Omental fat pad (tissue), 3 donors: ENCODE measurements at regions not wholly inside any gene's neighbourhood (a gene's known extent, or its start where the extent isn't known, plus 50 kb on each side); places are given as distances from the start of the nearest gene placed in this dataset.

Experiments
- ATAC-seq: fragments of 150-250 bp; one replicate; pipeline ENCODE4 v1.9.1; 2016; ENCODE audit warnings: mild to moderate bottlenecking, moderate library complexity; ENCODE audit not compliant: low FRiP score
- DNase-seq: peaks from one replicate; pipeline ENCODE4 v3.0.0-alpha.2; 2019; ENCODE audit warnings: low spot score
- TF ChIP-seq, protein P1 (sequence below), 3 donors: fragments of 450-650 bp; IDR thresholded peaks; one replicate each; pipeline ENCODE4 v1.5.1; 2016 to 2017; ENCODE audit warnings: antibody characterized with exemption in 3 of 3, mild to moderate bottlenecking in 3 of 3, moderate library complexity in 2 of 3

DNA sequence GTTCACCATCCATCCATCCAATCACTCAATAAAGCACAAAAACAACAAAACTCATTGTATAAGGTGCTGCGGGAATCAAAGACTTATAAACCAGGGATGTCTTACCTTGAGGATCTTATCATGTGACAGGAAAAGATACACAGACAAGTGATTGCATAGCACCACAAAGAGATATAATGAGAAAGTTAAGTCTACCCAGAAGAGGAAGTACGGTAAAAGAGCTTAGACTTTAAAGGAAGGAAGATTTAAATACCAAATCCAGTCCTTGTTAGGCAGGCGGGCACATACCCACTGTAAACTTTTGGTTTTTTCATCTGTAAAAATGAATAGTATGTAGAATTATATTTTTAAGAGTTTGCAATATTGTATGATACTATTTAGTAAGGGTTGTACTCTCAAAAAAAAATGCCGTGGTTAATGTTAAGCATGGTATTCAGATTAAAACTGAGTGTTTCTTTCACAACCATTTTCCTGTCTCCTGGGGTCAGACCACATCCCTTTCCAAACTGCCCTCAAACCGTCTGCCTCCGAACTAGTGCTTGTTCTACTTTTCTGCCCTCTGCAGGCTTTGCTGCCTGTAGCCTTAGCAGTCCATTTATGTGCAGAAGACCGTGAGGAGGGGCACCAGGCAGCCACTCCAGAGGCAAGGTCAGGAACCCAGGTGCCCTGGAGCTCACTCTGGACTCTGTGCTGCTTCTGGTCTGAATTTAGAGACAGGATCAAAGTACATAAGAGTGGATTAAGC lies 179.5 kb upstream of the SYNDIG1 start:
- no peak for ATAC-seq
- DNase-seq = no peak
- TF ChIP-seq, protein P1, sequence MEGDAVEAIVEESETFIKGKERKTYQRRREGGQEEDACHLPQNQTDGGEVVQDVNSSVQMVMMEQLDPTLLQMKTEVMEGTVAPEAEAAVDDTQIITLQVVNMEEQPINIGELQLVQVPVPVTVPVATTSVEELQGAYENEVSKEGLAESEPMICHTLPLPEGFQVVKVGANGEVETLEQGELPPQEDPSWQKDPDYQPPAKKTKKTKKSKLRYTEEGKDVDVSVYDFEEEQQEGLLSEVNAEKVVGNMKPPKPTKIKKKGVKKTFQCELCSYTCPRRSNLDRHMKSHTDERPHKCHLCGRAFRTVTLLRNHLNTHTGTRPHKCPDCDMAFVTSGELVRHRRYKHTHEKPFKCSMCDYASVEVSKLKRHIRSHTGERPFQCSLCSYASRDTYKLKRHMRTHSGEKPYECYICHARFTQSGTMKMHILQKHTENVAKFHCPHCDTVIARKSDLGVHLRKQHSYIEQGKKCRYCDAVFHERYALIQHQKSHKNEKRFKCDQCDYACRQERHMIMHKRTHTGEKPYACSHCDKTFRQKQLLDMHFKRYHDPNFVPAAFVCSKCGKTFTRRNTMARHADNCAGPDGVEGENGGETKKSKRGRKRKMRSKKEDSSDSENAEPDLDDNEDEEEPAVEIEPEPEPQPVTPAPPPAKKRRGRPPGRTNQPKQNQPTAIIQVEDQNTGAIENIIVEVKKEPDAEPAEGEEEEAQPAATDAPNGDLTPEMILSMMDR (IDR thresholded peaks at IDR 0.05) = no peak

DNA sequence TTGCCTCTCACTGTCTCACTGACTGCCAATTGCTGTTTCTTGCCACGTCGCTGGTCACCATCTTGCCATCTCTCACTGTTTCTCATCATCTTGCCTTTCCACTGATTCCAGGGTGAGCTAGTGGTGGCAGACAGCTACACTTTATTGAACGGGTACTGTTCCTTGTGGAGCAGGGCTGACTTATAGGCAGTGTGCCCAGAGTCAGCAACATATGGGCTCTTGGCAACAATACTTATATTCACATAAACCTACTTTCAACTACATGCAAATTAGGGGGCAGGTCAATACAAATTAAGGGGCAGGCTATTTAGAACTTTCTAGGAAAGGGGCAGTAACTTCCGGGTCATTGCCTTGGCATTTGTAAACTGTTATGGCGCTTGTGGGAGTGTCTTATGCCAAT lies 186.2 kb upstream of the SYNDIG1 start:
- ATAC-seq (no peak), DNase-seq (no peak)
- TF ChIP-seq, protein P1 (IDR thresholded peaks at IDR 0.05) = no peak

DNA sequence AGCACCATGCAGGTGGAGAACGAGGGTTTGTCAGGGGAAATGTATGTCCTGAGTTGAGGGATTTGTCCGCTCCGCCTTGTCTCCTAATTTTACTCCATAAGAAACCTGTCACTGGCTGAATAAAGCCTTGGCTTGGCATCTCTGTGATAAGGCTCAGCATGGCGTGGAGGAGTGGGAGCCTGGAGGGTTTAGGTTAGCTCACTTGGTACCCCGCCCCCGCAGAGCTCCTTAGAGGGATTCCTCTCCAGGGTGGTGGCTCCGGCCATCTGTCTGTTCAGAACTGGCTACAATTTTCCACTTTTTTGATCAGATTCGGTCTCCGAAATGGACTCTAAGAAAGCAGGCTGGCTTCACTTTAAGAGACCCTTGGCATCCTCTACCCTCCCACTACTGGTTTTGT lies 192.2 kb upstream of the SYNDIG1 start:
- ATAC-seq (no peak), DNase-seq (no peak)
- TF ChIP-seq, protein P1 (IDR thresholded peaks at IDR 0.05) = no peak

DNA sequence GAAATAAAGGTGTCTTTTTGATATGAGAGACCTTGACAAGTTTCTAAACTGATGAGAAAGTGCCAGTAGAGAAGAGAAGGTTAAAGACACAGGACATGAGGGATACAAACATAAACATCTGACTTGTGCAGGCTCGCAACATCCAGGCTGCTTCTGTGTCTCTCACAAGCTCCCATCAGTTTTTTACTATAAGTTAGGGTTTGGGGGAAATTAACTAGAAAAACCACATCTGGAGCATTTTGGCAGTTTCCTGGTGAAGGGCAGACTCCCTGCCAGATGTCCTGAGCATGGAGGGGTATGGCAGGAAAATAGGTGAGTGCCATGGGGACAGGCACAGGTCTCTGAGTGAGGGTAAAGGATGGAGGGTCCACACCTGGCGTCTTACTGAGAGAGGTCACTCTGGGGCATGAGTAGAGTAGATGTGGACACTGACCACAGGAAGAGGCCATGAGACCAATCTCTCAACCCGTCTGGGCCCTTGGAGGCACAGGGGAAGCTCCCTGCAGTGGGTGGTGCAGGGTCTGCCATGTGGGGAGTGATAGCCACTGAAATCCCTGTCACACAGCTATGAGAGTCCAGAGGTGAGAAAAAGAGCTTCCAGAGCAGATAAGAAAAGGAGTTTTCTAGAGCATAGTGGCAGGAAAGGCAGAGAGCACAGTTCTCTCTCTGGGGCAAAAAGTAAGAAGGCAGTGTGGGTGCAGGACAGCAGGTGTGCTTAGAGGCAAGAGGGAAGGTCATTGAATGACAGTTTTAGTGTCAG lies 193.3 kb upstream of the SYNDIG1 start:
- TF ChIP-seq, protein P1 (IDR thresholded peaks at IDR 0.05) = no peak
- DNase-seq (no peak), ATAC-seq (no peak)

DNA sequence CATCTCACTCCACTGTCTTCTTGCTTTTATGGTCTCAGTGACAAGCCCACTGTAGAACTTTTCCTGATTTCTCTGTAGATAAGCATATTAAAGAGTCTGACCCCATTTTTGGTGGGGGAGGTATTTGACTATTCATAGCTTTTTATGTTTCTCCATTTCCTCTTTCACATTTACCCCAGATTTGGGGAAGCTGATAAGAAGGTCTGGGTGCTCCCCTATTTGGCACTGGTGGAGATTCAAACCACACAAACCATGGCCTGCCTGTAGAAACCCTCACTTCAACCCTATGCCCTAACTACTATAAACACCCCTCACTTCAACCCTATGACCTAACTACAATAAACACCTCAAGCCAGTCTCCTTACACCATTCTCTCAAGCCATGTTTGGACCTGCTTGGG lies 196.2 kb upstream of the SYNDIG1 start:
- TF ChIP-seq, protein P1 (IDR thresholded peaks at IDR 0.05) = no peak
- ATAC-seq (no peak), DNase-seq (no peak)

DNA sequence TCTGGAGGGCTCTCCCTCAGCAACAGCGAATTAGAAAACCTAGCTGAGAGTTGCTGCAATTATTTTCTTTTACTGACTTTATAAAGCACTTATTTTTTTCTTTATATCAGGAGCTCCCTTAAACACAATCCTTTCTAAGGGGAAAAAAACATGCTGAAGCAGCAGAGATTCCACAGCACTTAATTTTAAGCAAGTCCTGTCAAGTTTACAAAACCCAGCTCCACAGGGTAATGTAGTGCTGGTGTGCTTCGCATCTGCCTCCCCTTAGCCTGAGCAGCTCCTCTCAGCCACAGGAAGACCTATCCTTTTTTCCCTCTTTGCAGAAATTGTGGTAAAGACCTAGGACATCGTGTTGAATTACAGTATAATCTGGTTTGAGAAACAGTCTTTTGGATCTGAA lies 208.1 kb upstream of the SYNDIG1 start:
- no peak for DNase-seq
- no peak for ATAC-seq
- TF ChIP-seq, protein P1 (IDR thresholded peaks at IDR 0.05) = no peak

DNA sequence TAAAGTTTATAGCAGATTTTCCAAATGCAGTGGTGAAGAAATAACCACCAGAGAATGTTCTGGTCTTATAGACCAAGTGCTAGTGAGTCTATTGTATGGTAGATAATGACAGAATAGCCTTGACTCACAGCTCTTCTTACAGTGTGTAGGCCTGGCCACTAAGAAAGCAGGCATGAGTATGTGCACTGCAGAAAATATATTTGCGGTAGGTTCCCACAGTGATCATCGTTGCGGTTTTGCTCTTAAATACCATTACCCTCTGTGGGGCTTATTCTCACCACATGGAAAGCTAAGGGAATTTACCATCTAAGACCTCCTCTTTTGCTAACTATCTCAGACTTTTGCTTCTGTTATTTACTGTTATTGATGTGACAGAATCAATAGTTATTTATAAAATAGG lies 212.3 kb upstream of the SYNDIG1 start:
- DNase-seq = no peak
- TF ChIP-seq, protein P1 (IDR thresholded peaks at IDR 0.05) = no peak
- ATAC-seq = no peak
